Ishikawa (cell line): ENCODE measurements at regions not wholly inside any gene's neighbourhood (a gene's known extent, or its start where the extent isn't known, plus 50 kb on each side); places are given as distances from the start of the nearest gene placed in this dataset.

Experiments
- CEBPB ChIP-seq: IDR thresholded peaks from 2 replicates; pipeline ENCODE4 v1.6.1; 2012
- CREB1 ChIP-seq: IDR thresholded peaks from 2 replicates; pipeline ENCODE4 v1.6.1; 2012; ENCODE audit warnings: low read depth
- EP300 ChIP-seq: IDR thresholded peaks from 2 replicates; pipeline ENCODE4 v1.6.1; 2012; ENCODE audit warnings: borderline replicate concordance
- FOXM1 ChIP-seq: IDR thresholded peaks from 2 replicates; pipeline ENCODE4 v1.6.1; 2012; ENCODE audit warnings: low read depth, borderline replicate concordance
- NFIC ChIP-seq: IDR thresholded peaks from 2 replicates; pipeline ENCODE4 v1.6.1; 2012
- RAD21 ChIP-seq: IDR thresholded peaks from 2 replicates; pipeline ENCODE4 v1.6.1; 2012; ENCODE audit warnings: low read depth
- REST ChIP-seq: IDR thresholded peaks from 2 replicates; pipeline ENCODE4 v1.6.1; 2012; ENCODE audit warnings: low read depth, mild to moderate bottlenecking
- TAF1 ChIP-seq: IDR thresholded peaks from 2 replicates; pipeline ENCODE4 v1.6.1; 2012; ENCODE audit warnings: low read depth, mild to moderate bottlenecking
- TCF12 ChIP-seq: IDR thresholded peaks from 2 replicates; pipeline ENCODE4 v1.6.1; 2012; ENCODE audit warnings: low read depth
- TEAD4 ChIP-seq: IDR thresholded peaks from 2 replicates; pipeline ENCODE4 v1.6.1; 2012
- USF1 ChIP-seq: IDR thresholded peaks from 2 replicates; pipeline ENCODE4 v1.6.1; 2012
- YY1 ChIP-seq: IDR thresholded peaks from 2 replicates; pipeline ENCODE4 v1.6.1; 2012; ENCODE audit warnings: low read depth

GRCh38 chr12:87201598-87201997, 827.6 kb downstream of the C12orf50 start:
- TF ChIP-seq TCF12 = no peak
- no peak for TF ChIP-seq REST
- no peak for TF ChIP-seq FOXM1
- TF ChIP-seq YY1 = no peak
- TF ChIP-seq CEBPB = no peak
- TF ChIP-seq CREB1 = no peak
- no peak for TF ChIP-seq NFIC
- no peak for TF ChIP-seq TAF1
- TF ChIP-seq RAD21 = no peak
- no peak for TF ChIP-seq EP300
- TF ChIP-seq TEAD4 = no peak
- TF ChIP-seq USF1 = no peak
